MM.1S (cell line): ENCODE measurements at regions not wholly inside any gene's neighbourhood (a gene's known extent, or its start where the extent isn't known, plus 50 kb on each side); places are given as distances from the start of the nearest gene placed in this dataset.

Experiments used
- EZH2 ChIP-seq: fragments of 300-600 bp; sonication (generic); optimal IDR thresholded peaks from 2 replicates; pipeline ENCODE3; 2017; ENCODE audit warnings: low read depth, mild to moderate bottlenecking, antibody characterized with exemption, low read length, mixed read lengths
- EZH2phosphoT487 ChIP-seq: fragments of 300-600 bp; sonication (generic); IDR thresholded peaks from 2 replicates; pipeline ENCODE4 v1.6.1; 2018; ENCODE audit warnings: antibody characterized with exemption, low read length
- TF ChIP-seq, protein P1 (sequence below): fragments of 300-600 bp; sonication (generic); IDR thresholded peaks from 2 replicates; pipeline ENCODE4 v1.5.1; 2016; ENCODE audit warnings: antibody characterized with exemption, low read length, mixed read lengths

DNA sequence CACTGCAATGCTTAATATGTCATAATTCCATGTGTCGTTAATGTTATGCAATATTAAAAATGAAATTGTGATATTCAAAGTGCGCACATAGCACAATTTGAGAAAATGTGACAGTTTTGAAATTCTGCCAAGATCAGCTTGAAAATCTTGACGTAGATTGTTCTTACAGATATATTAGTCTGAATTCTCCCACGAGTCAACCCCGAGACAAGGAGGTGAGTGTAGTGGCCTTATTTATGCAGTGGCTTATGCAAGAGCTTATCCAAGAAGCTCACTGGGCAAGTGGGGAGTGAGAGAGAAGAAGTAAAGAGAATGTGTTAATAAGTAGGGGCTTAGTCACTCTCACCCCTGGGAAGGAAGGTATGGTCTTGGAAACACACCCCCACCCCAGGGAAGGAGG lies 286.1 kb upstream of the STS start:
- TF ChIP-seq, protein P1, sequence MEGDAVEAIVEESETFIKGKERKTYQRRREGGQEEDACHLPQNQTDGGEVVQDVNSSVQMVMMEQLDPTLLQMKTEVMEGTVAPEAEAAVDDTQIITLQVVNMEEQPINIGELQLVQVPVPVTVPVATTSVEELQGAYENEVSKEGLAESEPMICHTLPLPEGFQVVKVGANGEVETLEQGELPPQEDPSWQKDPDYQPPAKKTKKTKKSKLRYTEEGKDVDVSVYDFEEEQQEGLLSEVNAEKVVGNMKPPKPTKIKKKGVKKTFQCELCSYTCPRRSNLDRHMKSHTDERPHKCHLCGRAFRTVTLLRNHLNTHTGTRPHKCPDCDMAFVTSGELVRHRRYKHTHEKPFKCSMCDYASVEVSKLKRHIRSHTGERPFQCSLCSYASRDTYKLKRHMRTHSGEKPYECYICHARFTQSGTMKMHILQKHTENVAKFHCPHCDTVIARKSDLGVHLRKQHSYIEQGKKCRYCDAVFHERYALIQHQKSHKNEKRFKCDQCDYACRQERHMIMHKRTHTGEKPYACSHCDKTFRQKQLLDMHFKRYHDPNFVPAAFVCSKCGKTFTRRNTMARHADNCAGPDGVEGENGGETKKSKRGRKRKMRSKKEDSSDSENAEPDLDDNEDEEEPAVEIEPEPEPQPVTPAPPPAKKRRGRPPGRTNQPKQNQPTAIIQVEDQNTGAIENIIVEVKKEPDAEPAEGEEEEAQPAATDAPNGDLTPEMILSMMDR = no peak
- no peak for TF ChIP-seq EZH2phosphoT487
- no peak for TF ChIP-seq EZH2
